Nephron (organoid): ENCODE measurements at regions not wholly inside any gene's neighbourhood (a gene's known extent, or its start where the extent isn't known, plus 50 kb on each side); places are given as distances from the start of the nearest gene placed in this dataset.
"Not testable (repeated sequence)": the region's sequence is repeated elsewhere in the genome, so short reads cannot be mapped to it uniquely, and the experiment has no call there.

Experiments
- H3K27ac Mint-ChIP-seq, 3 experiments: 2 replicates each; pipeline ENCODE4 v1.8.0; 2020; ENCODE audit warnings: mixed read lengths in 3 of 3, mild to moderate bottlenecking in 2 of 3, moderate library complexity in 1 of 3
- H3K27me3 Mint-ChIP-seq: 2 replicates; pipeline ENCODE4 v1.8.0; 2021; ENCODE audit warnings: low read depth, mild to moderate bottlenecking, moderate library complexity, mixed read lengths
- H3K36me3 Mint-ChIP-seq: 2 replicates; pipeline ENCODE4 v1.8.0; 2020; ENCODE audit warnings: low read depth, mixed read lengths
- H3K4me1 Mint-ChIP-seq: 2 replicates; pipeline ENCODE4 v1.8.0; 2020; ENCODE audit warnings: mixed read lengths
- H3K4me3 Mint-ChIP-seq, 3 experiments: 2 replicates each; pipeline ENCODE4 v1.8.0; 2020; ENCODE audit warnings: mild to moderate bottlenecking in 3 of 3, mixed read lengths in 3 of 3, moderate library complexity in 2 of 3
- H3K9me3 Mint-ChIP-seq: 2 replicates; pipeline ENCODE4 v1.8.0; 2020; ENCODE audit warnings: mixed read lengths
- TF ChIP-seq, protein P1 (sequence below), 3 experiments: fragments of 200-600 bp; sonication (generic); IDR thresholded peaks; one replicate each; pipeline ENCODE4 v1.5.0; 2021; ENCODE audit warnings: antibody characterized with exemption in 3 of 3; ENCODE audit not compliant: unreplicated experiment in 3 of 3

DNA sequence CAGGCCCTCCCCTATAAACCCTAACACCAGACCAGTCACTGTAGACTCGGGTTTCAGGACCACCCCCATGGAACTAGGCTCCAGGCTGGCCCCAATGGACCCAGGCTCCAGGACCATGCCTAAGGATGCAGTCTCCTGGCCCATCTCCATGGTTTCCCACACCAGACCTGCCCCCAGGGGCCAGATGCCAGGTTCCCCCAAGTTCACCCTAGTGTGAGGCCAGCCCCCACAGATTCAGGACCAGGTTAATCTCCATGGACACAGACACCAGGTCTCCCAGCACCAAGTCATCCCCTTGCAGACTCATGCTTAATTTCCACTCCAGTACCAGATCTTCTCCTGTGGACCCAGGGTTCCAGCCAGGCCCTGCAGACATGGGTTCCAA lies 103.8 kb upstream of the LANCL2 start:
- Mint-ChIP-seq H3K4me3 (no peak overlapping the region), H3K27me3 (peaks cover 9% of the 10 kb centered on the region), H3K36me3 (no peaks in the 10 kb centered on the region), H3K9me3 (no peaks in the 10 kb centered on the region), H3K27ac (no peak overlapping the region), H3K4me1 (no peaks in the 10 kb centered on the region)
- TF ChIP-seq, protein P1, sequence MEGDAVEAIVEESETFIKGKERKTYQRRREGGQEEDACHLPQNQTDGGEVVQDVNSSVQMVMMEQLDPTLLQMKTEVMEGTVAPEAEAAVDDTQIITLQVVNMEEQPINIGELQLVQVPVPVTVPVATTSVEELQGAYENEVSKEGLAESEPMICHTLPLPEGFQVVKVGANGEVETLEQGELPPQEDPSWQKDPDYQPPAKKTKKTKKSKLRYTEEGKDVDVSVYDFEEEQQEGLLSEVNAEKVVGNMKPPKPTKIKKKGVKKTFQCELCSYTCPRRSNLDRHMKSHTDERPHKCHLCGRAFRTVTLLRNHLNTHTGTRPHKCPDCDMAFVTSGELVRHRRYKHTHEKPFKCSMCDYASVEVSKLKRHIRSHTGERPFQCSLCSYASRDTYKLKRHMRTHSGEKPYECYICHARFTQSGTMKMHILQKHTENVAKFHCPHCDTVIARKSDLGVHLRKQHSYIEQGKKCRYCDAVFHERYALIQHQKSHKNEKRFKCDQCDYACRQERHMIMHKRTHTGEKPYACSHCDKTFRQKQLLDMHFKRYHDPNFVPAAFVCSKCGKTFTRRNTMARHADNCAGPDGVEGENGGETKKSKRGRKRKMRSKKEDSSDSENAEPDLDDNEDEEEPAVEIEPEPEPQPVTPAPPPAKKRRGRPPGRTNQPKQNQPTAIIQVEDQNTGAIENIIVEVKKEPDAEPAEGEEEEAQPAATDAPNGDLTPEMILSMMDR (IDR thresholded peaks at IDR 0.05; ENCODE audit: unreplicated experiment in 3 of 3), result no peak

- not testable (repeated sequence) for H3K27ac Mint-ChIP-seq, H3K4me1 Mint-ChIP-seq, H3K4me3 Mint-ChIP-seq, H3K27me3 Mint-ChIP-seq, H3K36me3 Mint-ChIP-seq, H3K9me3 Mint-ChIP-seq
Observed at GRCh38 chr7:55265328-55265727, 99.8 kb upstream of the LANCL2 start.

GRCh38 chr7:55265836-55266642 lies 99.1 kb upstream of the LANCL2 start:
- no peaks in the 10 kb centered on the region for H3K36me3 Mint-ChIP-seq
- no peaks in the 10 kb centered on the region for H3K4me1 Mint-ChIP-seq
- no peak overlapping the region for H3K4me3 Mint-ChIP-seq
- H3K27me3 Mint-ChIP-seq, result no peaks in the 10 kb centered on the region
- no peak overlapping the region for H3K27ac Mint-ChIP-seq
- TF ChIP-seq, protein P1 (IDR thresholded peaks at IDR 0.05; ENCODE audit: unreplicated experiment in 3 of 3), result no peak
- H3K9me3 Mint-ChIP-seq, result no peaks in the 10 kb centered on the region

DNA sequence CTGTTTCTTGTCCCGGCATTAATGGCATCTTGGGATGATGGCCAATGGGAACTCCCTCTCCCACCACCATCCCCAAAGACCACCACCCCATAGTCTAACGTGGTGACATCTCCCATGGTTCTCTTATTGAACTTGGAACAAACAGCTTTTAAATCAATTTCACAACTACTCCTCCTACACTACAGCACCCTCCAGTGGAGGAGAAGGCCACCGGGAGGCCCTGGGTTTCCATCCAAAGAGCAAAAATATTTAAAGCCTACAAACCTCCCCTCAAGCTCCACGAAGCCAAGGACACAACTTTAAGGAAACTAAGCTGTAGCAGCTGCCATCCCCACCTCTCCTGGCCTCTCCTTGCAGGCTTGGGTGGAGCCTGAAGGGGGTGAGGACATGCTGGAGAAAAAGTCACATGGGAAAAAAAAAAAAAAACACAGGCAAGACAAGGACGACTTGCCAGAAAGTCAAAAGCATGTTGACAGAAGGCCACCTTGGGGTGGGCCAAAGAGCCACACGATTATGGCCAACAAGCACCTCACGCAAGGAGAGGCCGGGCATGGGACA lies 94.0 kb upstream of the LANCL2 start:
- no peaks in the 10 kb centered on the region for H3K36me3 Mint-ChIP-seq
- H3K4me3 Mint-ChIP-seq, result no peak overlapping the region
- TF ChIP-seq, protein P1 (IDR thresholded peaks at IDR 0.05; ENCODE audit: unreplicated experiment in 3 of 3), result no peak
- no peaks in the 10 kb centered on the region for H3K9me3 Mint-ChIP-seq
- H3K4me1 Mint-ChIP-seq, result no peaks in the 10 kb centered on the region
- H3K27ac Mint-ChIP-seq, result no peak overlapping the region
- peaks cover 12% of the 10 kb centered on the region for H3K27me3 Mint-ChIP-seq

DNA sequence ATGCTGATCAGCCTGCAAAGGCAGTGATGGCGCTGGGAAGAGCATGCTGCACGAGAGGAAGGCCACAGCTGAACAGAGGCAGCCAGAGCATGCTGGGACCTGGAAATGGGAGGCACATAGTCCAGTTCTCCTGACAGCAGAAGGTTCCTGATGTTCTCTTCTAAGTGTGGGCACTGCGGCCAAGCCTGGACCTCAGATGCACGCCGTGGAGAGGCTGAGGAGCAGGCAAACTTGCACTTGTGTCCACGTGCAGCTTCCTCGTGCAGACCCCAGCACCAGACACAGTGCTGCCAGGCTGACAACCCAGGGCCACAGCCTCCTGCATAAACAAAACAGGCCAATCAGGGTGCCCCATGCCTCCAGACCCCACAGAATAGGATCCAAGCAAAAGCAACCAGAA lies 93.5 kb upstream of the LANCL2 start:
- Mint-ChIP-seq H3K27ac (no peak overlapping the region), H3K4me1 (no peaks in the 10 kb centered on the region), H3K9me3 (no peaks in the 10 kb centered on the region), H3K4me3 (no peak overlapping the region), H3K27me3 (peaks cover 16% of the 10 kb centered on the region), H3K36me3 (no peaks in the 10 kb centered on the region)
- TF ChIP-seq, protein P1 (IDR thresholded peaks at IDR 0.05; ENCODE audit: unreplicated experiment in 3 of 3), result no peak

DNA sequence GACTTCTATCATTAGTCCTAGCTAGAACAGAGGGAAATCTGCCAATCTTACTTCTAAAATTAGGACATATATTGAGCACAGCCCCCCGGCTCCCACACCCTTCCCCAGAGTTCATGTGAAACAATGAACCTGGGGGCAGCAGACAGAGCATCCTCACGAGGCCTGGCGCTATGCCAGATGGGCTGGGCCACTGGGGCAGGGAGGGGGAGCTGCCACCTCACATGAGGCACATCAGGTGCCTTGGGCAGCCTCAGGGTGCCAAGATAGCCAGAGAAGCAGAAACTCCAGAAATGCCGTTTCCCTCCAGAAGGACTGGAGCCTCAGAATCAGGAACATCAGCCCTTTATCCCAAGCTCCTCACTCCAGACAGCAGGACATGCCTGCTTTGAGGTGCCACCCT lies 92.8 kb upstream of the LANCL2 start:
- Mint-ChIP-seq H3K27me3 (peaks cover 17% of the 10 kb centered on the region), H3K4me1 (no peaks in the 10 kb centered on the region), H3K36me3 (no peaks in the 10 kb centered on the region), H3K27ac (no peak overlapping the region), H3K9me3 (no peaks in the 10 kb centered on the region), H3K4me3 (no peak overlapping the region)
- TF ChIP-seq, protein P1 (IDR thresholded peaks at IDR 0.05; ENCODE audit: unreplicated experiment in 3 of 3), result no peak
